ENCODE measurements at regions not wholly inside any gene's neighbourhood (a gene's known extent, or its start where the extent isn't known, plus 50 kb on each side); places are given as distances from the start of the nearest gene placed in this dataset.

GRCh38 chr14:100438678-100439592 is 115.8 kb downstream of the SLC25A47 start:
- Histone ChIP-seq H4K20me1 (ENCODE audit: insufficient read depth) (no peaks in the 10 kb centered on the region), H3K36me3 (ENCODE audit: insufficient read depth) (no peaks in the 10 kb centered on the region), H3K4me3 (IDR thresholded peaks at IDR 0.05; ENCODE audit: insufficient read depth, low read depth, low read length) (no peak overlapping the region), H3K27me3 (ENCODE audit: insufficient read depth, low read depth) (no peaks in the 10 kb centered on the region), H3K79me2 (ENCODE audit: insufficient read depth, low read depth) (no peaks in the 10 kb centered on the region), H3K9ac (no peak overlapping the region), H2AFZ (ENCODE audit: low read depth) (no peak overlapping the region), H3K4me1 (ENCODE audit: low read depth, poor library complexity, severe bottlenecking) (peaks cover 7% of the 10 kb centered on the region), H3K4me2 (no peak overlapping the region), H3K27ac (no peak overlapping the region)
- no peak for TF ChIP-seq CTCF (conservative IDR thresholded peaks at IDR 0.05; ENCODE audit: low read depth, low read length)

GRCh38 chr14:100439781-100440180 is 116.6 kb downstream of the SLC25A47 start:
- no peaks in the 10 kb centered on the region for H3K79me2 ChIP-seq (ENCODE audit: insufficient read depth, low read depth)
- no peak overlapping the region for H2AFZ ChIP-seq (ENCODE audit: low read depth)
- no peak overlapping the region for H3K4me3 ChIP-seq (IDR thresholded peaks at IDR 0.05; ENCODE audit: insufficient read depth, low read depth, low read length)
- H3K4me1 ChIP-seq (ENCODE audit: low read depth, poor library complexity, severe bottlenecking) = peaks cover 7% of the 10 kb centered on the region
- H3K36me3 ChIP-seq (ENCODE audit: insufficient read depth) = no peaks in the 10 kb centered on the region
- H3K27ac ChIP-seq = no peak overlapping the region
- no peak overlapping the region for H3K4me2 ChIP-seq
- no peak overlapping the region for H3K9ac ChIP-seq
- TF ChIP-seq CTCF (conservative IDR thresholded peaks at IDR 0.05; ENCODE audit: low read depth, low read length) = no peak
- no peaks in the 10 kb centered on the region for H4K20me1 ChIP-seq (ENCODE audit: insufficient read depth)
- H3K27me3 ChIP-seq (ENCODE audit: insufficient read depth, low read depth) = no peaks in the 10 kb centered on the region

DNA sequence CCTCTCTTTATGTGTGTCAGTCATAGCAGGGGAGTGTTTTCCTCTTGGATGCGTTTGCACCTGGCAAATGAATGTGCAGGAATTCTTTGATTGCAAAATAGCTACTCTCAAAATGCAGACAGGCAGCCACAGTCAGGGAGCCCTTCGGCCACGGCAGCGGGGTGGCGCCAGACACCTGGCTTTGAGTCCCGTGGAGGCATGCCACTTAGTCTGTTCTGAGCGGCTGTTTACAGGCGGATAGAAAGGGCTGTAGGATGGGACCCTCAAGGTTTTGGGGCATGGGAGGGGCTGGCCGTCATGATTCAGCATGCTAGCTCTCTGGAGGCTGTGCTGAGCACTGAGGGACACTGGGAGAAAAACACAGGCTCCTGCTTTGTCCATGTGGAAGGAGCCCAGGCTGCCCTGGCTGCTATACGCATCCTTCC is 117.1 kb downstream of the SLC25A47 start:
- peaks cover 7% of the 10 kb centered on the region for H3K4me1 ChIP-seq (ENCODE audit: low read depth, poor library complexity, severe bottlenecking)
- no peak overlapping the region for H3K9ac ChIP-seq
- H3K4me3 ChIP-seq (IDR thresholded peaks at IDR 0.05; ENCODE audit: insufficient read depth, low read depth, low read length) = no peak overlapping the region
- H3K27me3 ChIP-seq (ENCODE audit: insufficient read depth, low read depth) = no peaks in the 10 kb centered on the region
- TF ChIP-seq CTCF (conservative IDR thresholded peaks at IDR 0.05; ENCODE audit: low read depth, low read length) = no peak
- H4K20me1 ChIP-seq (ENCODE audit: insufficient read depth) = no peaks in the 10 kb centered on the region
- H3K4me2 ChIP-seq = no peak overlapping the region
- no peaks in the 10 kb centered on the region for H3K36me3 ChIP-seq (ENCODE audit: insufficient read depth)
- no peak overlapping the region for H3K27ac ChIP-seq
- H2AFZ ChIP-seq (ENCODE audit: low read depth) = no peak overlapping the region
- no peaks in the 10 kb centered on the region for H3K79me2 ChIP-seq (ENCODE audit: insufficient read depth, low read depth)

DNA sequence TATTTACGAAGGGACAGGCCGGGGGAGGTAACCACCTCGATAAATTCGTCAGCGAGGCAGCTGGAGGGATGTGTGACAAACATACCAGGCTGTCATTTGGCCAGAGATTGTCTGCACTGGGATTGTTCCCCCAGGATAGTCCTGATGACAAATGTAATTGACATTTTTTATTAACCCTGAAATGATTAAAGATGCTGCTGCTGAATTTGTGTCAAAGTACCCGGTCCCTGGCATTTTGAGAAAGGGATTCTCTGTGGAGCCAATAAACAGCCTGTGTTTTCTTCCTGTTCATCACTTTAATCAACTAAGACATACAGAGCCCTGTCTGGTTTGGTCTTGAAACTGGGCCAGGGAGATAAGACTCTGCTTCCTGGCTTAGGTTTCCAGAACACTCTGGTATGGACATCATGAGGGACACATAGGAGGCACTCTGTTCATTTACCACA is 117.6 kb downstream of the SLC25A47 start:
- Histone ChIP-seq H3K4me3 (IDR thresholded peaks at IDR 0.05; ENCODE audit: insufficient read depth, low read depth, low read length) (no peak overlapping the region), H3K79me2 (ENCODE audit: insufficient read depth, low read depth) (no peaks in the 10 kb centered on the region), H2AFZ (ENCODE audit: low read depth) (no peak overlapping the region), H3K27me3 (ENCODE audit: insufficient read depth, low read depth) (no peaks in the 10 kb centered on the region), H3K4me1 (ENCODE audit: low read depth, poor library complexity, severe bottlenecking) (peaks cover 7% of the 10 kb centered on the region), H3K36me3 (ENCODE audit: insufficient read depth) (no peaks in the 10 kb centered on the region), H3K4me2 (no peak overlapping the region), H3K9ac (no peak overlapping the region), H4K20me1 (ENCODE audit: insufficient read depth) (no peaks in the 10 kb centered on the region), H3K27ac (no peak overlapping the region)
- TF ChIP-seq CTCF (conservative IDR thresholded peaks at IDR 0.05; ENCODE audit: low read depth, low read length) = no peak

Measured in KMS-11 (cell line).